ENCODE measurements at regions not wholly inside any gene's neighbourhood (a gene's known extent, or its start where the extent isn't known, plus 50 kb on each side); places are given as distances from the start of the nearest gene placed in this dataset.

DNA sequence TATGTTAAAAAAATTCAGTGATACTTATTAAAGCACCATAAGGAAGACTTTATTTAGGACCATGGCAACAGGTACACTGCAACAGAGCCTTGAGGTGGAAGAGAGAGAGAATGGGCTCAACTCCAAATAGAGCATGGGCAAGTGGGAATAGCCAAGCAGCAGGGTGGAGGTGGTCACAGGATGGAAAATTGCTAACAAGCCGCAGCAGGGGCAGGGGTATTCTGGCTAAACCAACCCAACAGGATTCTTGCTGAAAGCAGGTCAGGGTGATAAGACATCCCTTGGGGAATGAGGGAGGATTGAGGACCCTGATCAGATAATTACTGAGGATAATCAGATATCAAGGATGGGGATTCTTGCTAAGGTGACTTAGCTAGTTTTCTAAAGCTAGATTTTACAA lies 177.5 kb downstream of the ZIC3 start:
- TF ChIP-seq ESRRA (IDR thresholded peaks at IDR 0.05; ENCODE audit: low read length): no peak
- TF ChIP-seq, protein P1, sequence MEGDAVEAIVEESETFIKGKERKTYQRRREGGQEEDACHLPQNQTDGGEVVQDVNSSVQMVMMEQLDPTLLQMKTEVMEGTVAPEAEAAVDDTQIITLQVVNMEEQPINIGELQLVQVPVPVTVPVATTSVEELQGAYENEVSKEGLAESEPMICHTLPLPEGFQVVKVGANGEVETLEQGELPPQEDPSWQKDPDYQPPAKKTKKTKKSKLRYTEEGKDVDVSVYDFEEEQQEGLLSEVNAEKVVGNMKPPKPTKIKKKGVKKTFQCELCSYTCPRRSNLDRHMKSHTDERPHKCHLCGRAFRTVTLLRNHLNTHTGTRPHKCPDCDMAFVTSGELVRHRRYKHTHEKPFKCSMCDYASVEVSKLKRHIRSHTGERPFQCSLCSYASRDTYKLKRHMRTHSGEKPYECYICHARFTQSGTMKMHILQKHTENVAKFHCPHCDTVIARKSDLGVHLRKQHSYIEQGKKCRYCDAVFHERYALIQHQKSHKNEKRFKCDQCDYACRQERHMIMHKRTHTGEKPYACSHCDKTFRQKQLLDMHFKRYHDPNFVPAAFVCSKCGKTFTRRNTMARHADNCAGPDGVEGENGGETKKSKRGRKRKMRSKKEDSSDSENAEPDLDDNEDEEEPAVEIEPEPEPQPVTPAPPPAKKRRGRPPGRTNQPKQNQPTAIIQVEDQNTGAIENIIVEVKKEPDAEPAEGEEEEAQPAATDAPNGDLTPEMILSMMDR (IDR thresholded peaks at IDR 0.05 in 2 of 3, conservative IDR thresholded peaks at IDR 0.05 in 1 of 3; ENCODE audit: control insufficient read depth in 2 of 3, extremely low read depth in 1 of 3, insufficient read depth in 1 of 3, low read depth in 3 of 3, low read length in 3 of 3): no peak

Measured in GM12878 (cell line).